NCI-H2081 treated with DMSO at 0.1 percent for 48 hours (cell line): ENCODE measurements at regions not wholly inside any gene's neighbourhood (a gene's known extent, or its start where the extent isn't known, plus 50 kb on each side); places are given as distances from the start of the nearest gene placed in this dataset.

Source experiments
- DNase-seq: peaks from one replicate; lab custom pipeline; 2025; lab: John Stamatoyannopoulos, UW

- DNase-seq: no peak
These were observed 188.1 kb upstream of the VGLL2 start for GRCh38 chr6:117077300-117077699.

- peak; percentile 38 for DNase-seq
These were observed 186.7 kb upstream of the VGLL2 start for GRCh38 chr6:117078624-117079023.

- DNase-seq: no peak
These were observed 185.4 kb upstream of the VGLL2 start for GRCh38 chr6:117079951-117080350.

GRCh38 chr6:117089604-117090003 is 175.8 kb upstream of the VGLL2 start:
- DNase-seq: no peak

- no peak for DNase-seq
These were observed 155.2 kb upstream of the VGLL2 start for GRCh38 chr6:117110146-117110545.

- no peak for DNase-seq
These were observed 154.6 kb upstream of the VGLL2 start for GRCh38 chr6:117110737-117111136.

- no peak for DNase-seq
These were observed 147.7 kb upstream of the VGLL2 start for GRCh38 chr6:117117652-117118051.

GRCh38 chr6:117118490-117118889 is 146.9 kb upstream of the VGLL2 start:
- no peak for DNase-seq

GRCh38 chr6:117126213-117126612 is 139.1 kb upstream of the VGLL2 start:
- DNase-seq: no peak

GRCh38 chr6:117128052-117128451 is 137.3 kb upstream of the VGLL2 start:
- DNase-seq: no peak

GRCh38 chr6:117130125-117130524 is 135.2 kb upstream of the VGLL2 start:
- no peak for DNase-seq

- DNase-seq: no peak
These were observed 128.7 kb upstream of the VGLL2 start for GRCh38 chr6:117136702-117137101.

GRCh38 chr6:117137711-117138110 is 127.6 kb upstream of the VGLL2 start:
- no peak for DNase-seq

- DNase-seq: no peak
These were observed 126.9 kb upstream of the VGLL2 start for GRCh38 chr6:117138425-117138824.

GRCh38 chr6:117138920-117139319 is 126.4 kb upstream of the VGLL2 start:
- DNase-seq: no peak

GRCh38 chr6:117142142-117142541 is 123.2 kb upstream of the VGLL2 start:
- no peak for DNase-seq

GRCh38 chr6:117142995-117143394 is 122.4 kb upstream of the VGLL2 start:
- no peak for DNase-seq

GRCh38 chr6:117143647-117144046 is 121.7 kb upstream of the VGLL2 start:
- DNase-seq: no peak

- DNase-seq: no peak
These were observed 119.4 kb upstream of the VGLL2 start for GRCh38 chr6:117145940-117146339.

GRCh38 chr6:117149324-117149723 is 116.0 kb upstream of the VGLL2 start:
- DNase-seq: no peak

- no peak for DNase-seq
These were observed 108.6 kb upstream of the VGLL2 start for GRCh38 chr6:117156741-117157140.

GRCh38 chr6:117157448-117157847 is 107.9 kb upstream of the VGLL2 start:
- no peak for DNase-seq

- no peak for DNase-seq
These were observed 99.4 kb upstream of the VGLL2 start for GRCh38 chr6:117165911-117166499.

- DNase-seq: no peak
These were observed 97.7 kb upstream of the VGLL2 start for GRCh38 chr6:117167520-117168271.
